ENCODE measurements at regions not wholly inside any gene's neighbourhood (a gene's known extent, or its start where the extent isn't known, plus 50 kb on each side); places are given as distances from the start of the nearest gene placed in this dataset.

DNA sequence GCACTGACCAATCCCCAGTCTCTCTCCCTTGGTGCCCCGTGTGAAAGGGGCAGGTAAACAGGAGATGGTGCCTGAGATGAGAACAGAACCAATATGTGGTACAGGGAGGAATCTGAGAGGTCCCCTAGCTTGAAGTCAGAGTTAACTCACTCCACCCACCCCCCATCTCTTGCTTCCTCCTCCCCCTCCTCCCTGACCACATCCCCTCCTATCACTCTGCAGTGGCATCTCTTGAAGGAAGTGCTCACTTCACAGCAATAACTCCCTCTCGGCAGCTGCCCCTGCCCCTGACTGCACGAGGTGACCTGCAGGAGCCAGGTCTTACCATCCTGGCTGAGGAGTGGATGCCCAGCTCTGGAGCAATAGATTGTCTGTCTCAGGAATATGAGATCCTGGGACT is 224.0 kb downstream of the GAS1 start:
- DNase-seq, result peak in 1 of 3 donors; percentile 13

GRCh38 chr9:86722706-86723075 is 224.6 kb downstream of the GAS1 start:
- Mint-ChIP-seq H3K4me1 (peaks cover 4% of the 10 kb centered on the region), H3K4me3 (no peak overlapping the region), H3K27me3 (ENCODE audit: low read depth in 3 of 3) (peaks cover 5 to 10% (median 8%) of the 10 kb centered on the region in 3 donors), H3K9me3 (peaks cover 0 to 1% (median 0%) of the 10 kb centered on the region in 7 donors), H3K27ac (no peak overlapping the region), H3K36me3 (no peaks in the 10 kb centered on the region)
- intact Hi-C loops (cut with micrococcal nuclease), result loop anchor here in 1 of 2 donors (10.0 kb wide), 1 partner anchor 82 kb away; no protein-coding TSS in a partner anchor
- Histone ChIP-seq H3K79me2 (ENCODE audit: insufficient read depth, low read length) (no peaks in the 10 kb centered on the region), H3K9ac (ENCODE audit: insufficient read depth, low read length, poor library complexity, severe bottlenecking) (no peak overlapping the region), H3K4me2 (replicated peaks; ENCODE audit: extremely low read depth, low read length, poor library complexity, severe bottlenecking) (no peak overlapping the region), H3K27ac (ENCODE audit: low read depth in 1 of 2, low read length in 2 of 2) (no peak overlapping the region), H3K4me1 (ENCODE audit: control insufficient read depth in 1 of 2, insufficient read depth in 2 of 2, low read length in 2 of 2) (no peaks in the 10 kb centered on the region), H3K9me3 (replicated peaks in 1 of 2; ENCODE audit: control insufficient read depth in 1 of 2, insufficient read depth in 1 of 2, low read length in 2 of 2) (no peaks in the 10 kb centered on the region), H3K27me3 (ENCODE audit: control insufficient read depth in 2 of 2, insufficient read depth in 2 of 2, low read length in 2 of 2) (peaks cover 0 to 3% of the 10 kb centered on the region in 2 donors), H2AFZ (ENCODE audit: insufficient read depth, low read depth, low read length, poor library complexity, severe bottlenecking) (no peak overlapping the region), H3K4me3 (replicated peaks in 1 of 3; ENCODE audit: low read depth in 2 of 3, low read length in 3 of 3) (no peak overlapping the region), H3K36me3 (replicated peaks in 1 of 2; ENCODE audit: control insufficient read depth in 1 of 2, insufficient read depth in 2 of 2, low read length in 2 of 2) (no peaks in the 10 kb centered on the region), H4K20me1 (ENCODE audit: insufficient read depth, low read length) (no peaks in the 10 kb centered on the region)
- no peak for TF ChIP-seq CTCF (IDR thresholded peaks at IDR 0.05)
- WGBS (ENCODE audit: insufficient coverage), result no CpG with 5 or more reads among the region's 3 CpGs
- DNase-seq, result no peak

More for the DNA sequence above, 224.0 kb downstream of the GAS1 start:
- Histone ChIP-seq H3K9ac (ENCODE audit: insufficient read depth, low read length, poor library complexity, severe bottlenecking) (no peak overlapping the region), H3K4me3 (replicated peaks in 1 of 3; ENCODE audit: low read depth in 2 of 3, low read length in 3 of 3) (no peak overlapping the region), H3K27me3 (ENCODE audit: control insufficient read depth in 2 of 2, insufficient read depth in 2 of 2, low read length in 2 of 2) (peaks cover 0 to 3% of the 10 kb centered on the region in 2 donors), H3K4me1 (ENCODE audit: control insufficient read depth in 1 of 2, insufficient read depth in 2 of 2, low read length in 2 of 2) (no peaks in the 10 kb centered on the region), H4K20me1 (ENCODE audit: insufficient read depth, low read length) (no peaks in the 10 kb centered on the region), H2AFZ (ENCODE audit: insufficient read depth, low read depth, low read length, poor library complexity, severe bottlenecking) (no peak overlapping the region), H3K27ac (ENCODE audit: low read depth in 1 of 2, low read length in 2 of 2) (no peak overlapping the region), H3K4me2 (replicated peaks; ENCODE audit: extremely low read depth, low read length, poor library complexity, severe bottlenecking) (no peak overlapping the region), H3K36me3 (replicated peaks in 1 of 2; ENCODE audit: control insufficient read depth in 1 of 2, insufficient read depth in 2 of 2, low read length in 2 of 2) (no peaks in the 10 kb centered on the region), H3K9me3 (replicated peaks in 1 of 2; ENCODE audit: control insufficient read depth in 1 of 2, insufficient read depth in 1 of 2, low read length in 2 of 2) (no peaks in the 10 kb centered on the region), H3K79me2 (ENCODE audit: insufficient read depth, low read length) (no peaks in the 10 kb centered on the region)
- Mint-ChIP-seq H3K9me3 (peaks cover 0 to 2% (median 0%) of the 10 kb centered on the region in 7 donors), H3K4me3 (no peak overlapping the region), H3K4me1 (peaks cover 4% of the 10 kb centered on the region), H3K27ac (no peak overlapping the region), H3K36me3 (no peaks in the 10 kb centered on the region), H3K27me3 (ENCODE audit: low read depth in 3 of 3) (peaks cover 5 to 10% (median 6%) of the 10 kb centered on the region in 3 donors)
- TF ChIP-seq CTCF (IDR thresholded peaks at IDR 0.05), result no peak
- intact Hi-C loops (cut with micrococcal nuclease), result loop anchor here in 1 of 2 donors (10.0 kb wide), 1 partner anchor 81 kb away; no protein-coding TSS in a partner anchor
- 0% methylated on average over 2 of the region's 3 CpGs for WGBS (ENCODE audit: insufficient coverage)

All from CD14-positive monocyte (primary cell).